HCT116 (cell line): ENCODE measurements at regions not wholly inside any gene's neighbourhood (a gene's known extent, or its start where the extent isn't known, plus 50 kb on each side); places are given as distances from the start of the nearest gene placed in this dataset.

Experiments
- ATAC-seq: fragments of 200-7000 bp; cut with Tn5 transposase; 2 replicates; pipeline ENCODE4 v1.9.1; 2020; ENCODE audit warnings: mild to moderate bottlenecking, moderate library complexity
- BruUV-seq: library from RNA; stranded (reverse); fragments of 400-500 nt; replicated peaks from 2 replicates; lab custom pipeline; 2021; lab: Mats Ljungman, UMichigan
- CTCF ChIA-PET: fragments of 300-600 bp; sonication (Branson Sonifier 250); formaldehyde crosslinking; loops from one replicate; lab custom pipeline; 2021; ENCODE audit warnings: antibody characterized with exemption; lab: Charles Lee
- POLR2A ChIA-PET: fragments of 300-600, 350-600 bp; sonication (Branson Sonifier 250); formaldehyde crosslinking; loops from one replicate; lab custom pipeline; 2021; ENCODE audit warnings: antibody characterized with exemption; lab: Charles Lee
- RAD21 ChIA-PET, 2 experiments: fragments of 300-600 bp; sonication (Branson Sonifier 250); formaldehyde crosslinking; loops; one replicate each; lab custom pipeline; 2023; ENCODE audit warnings: low total read pairs in 2 of 2; ENCODE audit not compliant: uncharacterized antibody in 2 of 2, unreplicated experiment in 2 of 2, low non-redundant PET in 1 of 2; lab: Charles Lee
- DNase-seq: peaks from one replicate; pipeline ENCODE4 v3.0.0-alpha.2; 2010; ENCODE audit warnings: low read depth, low spot score
- H2AFZ ChIP-seq: fragments of 200-600 bp; shearing (Covaris generic), sonication (generic); 2 replicates; pipeline ENCODE4 v1.6.1; 2017; ENCODE audit warnings: low read depth, mixed run types, mixed read lengths, antibody characterized with exemption, low read length; ENCODE audit not compliant: poor library complexity, severe bottlenecking
- H3K27ac ChIP-seq: 2 replicates; pipeline ENCODE4 v1.5.1; 2012; ENCODE audit warnings: low read depth, low read length
- H3K27me3 ChIP-seq: fragments of 200-600 bp; sonication (generic); 2 replicates; pipeline ENCODE4 v1.6.1; 2016; ENCODE audit warnings: mixed run types, low read length, mixed read lengths; ENCODE audit not compliant: insufficient read depth
- H3K36me3 ChIP-seq, 2 experiments: fragments of 200-500 bp in 1 of 2; fragments of 200-600 bp in 1 of 2; sonication (Bioruptor generic) in 1 of 2; sonication (generic) in 1 of 2; 2 replicates each; pipeline versions ENCODE4 v1.5.1 to v1.6.1; 2014 to 2016; ENCODE audit warnings: low read length in 2 of 2, inconsistent platforms in 1 of 2, mixed read lengths in 1 of 2, mixed run types in 1 of 2; ENCODE audit not compliant: insufficient read depth in 2 of 2, control insufficient read depth in 1 of 2
- H3K4me1 ChIP-seq, 2 experiments: fragments of 200-600 bp in 1 of 2; sonication (generic) in 1 of 2; 2 replicates each; pipeline versions ENCODE4 v1.5.1 to v1.6.1; 2012 to 2017; ENCODE audit warnings: low read length in 2 of 2, inconsistent platforms in 1 of 2, mild to moderate bottlenecking in 1 of 2, mixed read lengths in 1 of 2, mixed run types in 1 of 2, moderate library complexity in 1 of 2; ENCODE audit not compliant: insufficient read depth in 2 of 2, control insufficient read depth in 1 of 2
- H3K4me2 ChIP-seq: fragments of 200-600 bp; sonication (generic); 2 replicates; pipeline ENCODE4 v1.6.1; 2017; ENCODE audit warnings: mixed run types, low read length, mixed read lengths
- H3K4me3 ChIP-seq, 2 experiments: fragments of 200-600 bp in 1 of 2; sonication (generic) in 1 of 2; replicated peaks in 1 of 2; 2 replicates each; pipeline ENCODE4 v1.5.1; 2011 to 2016; ENCODE audit warnings: low read length in 2 of 2, control low read depth in 1 of 2, low read depth in 1 of 2, mild to moderate bottlenecking in 1 of 2, mixed read lengths in 1 of 2, mixed run types in 1 of 2
- H3K79me2 ChIP-seq: fragments of 200-600 bp; sonication (generic); 2 replicates; pipeline ENCODE4 v1.6.1; 2017; ENCODE audit warnings: mild to moderate bottlenecking, mixed run types, low read length, moderate library complexity, mixed read lengths; ENCODE audit not compliant: insufficient read depth
- H3K9ac ChIP-seq: fragments of 200-600 bp; sonication (generic); 2 replicates; pipeline ENCODE4 v1.6.1; 2016; ENCODE audit warnings: low read length, mixed read lengths
- H3K9me2 ChIP-seq: fragments of 200-600 bp; sonication (generic), shearing (Covaris generic); 2 replicates; pipeline ENCODE4 v1.6.1; 2017; ENCODE audit warnings: mixed run types, mild to moderate bottlenecking, moderate library complexity; ENCODE audit not compliant: insufficient read depth
- H3K9me3 ChIP-seq, 2 experiments: fragments of 200-500 bp in 1 of 2; fragments of 200-600 bp in 1 of 2; sonication (Bioruptor generic) in 1 of 2; sonication (generic) in 1 of 2; 2 replicates each; pipeline ENCODE4 v1.6.1; 2014 to 2017; ENCODE audit warnings: low read length in 2 of 2, mixed read lengths in 2 of 2, inconsistent platforms in 1 of 2, low read depth in 1 of 2, mild to moderate bottlenecking in 1 of 2, mixed run types in 1 of 2, moderate library complexity in 1 of 2; ENCODE audit not compliant: control insufficient read depth in 1 of 2, insufficient read depth in 1 of 2
- H4K20me1 ChIP-seq: fragments of 200-600 bp; sonication (generic), shearing (Covaris generic); 2 replicates; pipeline ENCODE4 v1.6.1; 2017; ENCODE audit warnings: mixed run types, mild to moderate bottlenecking, moderate library complexity; ENCODE audit not compliant: insufficient read depth
- ATF3 ChIP-seq: IDR thresholded peaks from 2 replicates; pipeline ENCODE4 v1.6.1; 2012
- CBX3 ChIP-seq: IDR thresholded peaks from 2 replicates; pipeline ENCODE4 v1.6.1; 2012; ENCODE audit warnings: low read depth
- CEBPB ChIP-seq: IDR thresholded peaks from 2 replicates; pipeline ENCODE4 v1.6.1; 2012; ENCODE audit warnings: low read depth
- EGR1 ChIP-seq: IDR thresholded peaks from 2 replicates; pipeline ENCODE4 v1.6.1; 2012; ENCODE audit warnings: low read depth
- EZH2 ChIP-seq: fragments of 200-600 bp; sonication (generic); IDR thresholded peaks from 2 replicates; pipeline ENCODE4 v1.6.1; 2017; ENCODE audit warnings: antibody characterized with exemption, mixed run types
- EZH2phosphoT487 ChIP-seq: fragments of 200-600 bp; IDR thresholded peaks from 2 replicates; pipeline ENCODE4 v1.6.1; 2018; ENCODE audit warnings: antibody characterized with exemption, borderline replicate concordance
- FOSL1 ChIP-seq: IDR thresholded peaks from 2 replicates; pipeline ENCODE4 v1.6.1; 2012; ENCODE audit warnings: low read depth
- JUND ChIP-seq: IDR thresholded peaks from 2 replicates; pipeline ENCODE4 v1.6.1; 2012
- MAX ChIP-seq: IDR thresholded peaks from 2 replicates; pipeline ENCODE4 v1.6.1; 2012
- POLR2A ChIP-seq: IDR thresholded peaks from 2 replicates; pipeline ENCODE4 v1.7.0; 2011; ENCODE audit warnings: borderline replicate concordance; ENCODE audit not compliant: insufficient read depth, insufficient read length; ENCODE audit errors: extremely low read depth
- POLR2AphosphoS5 ChIP-seq: IDR thresholded peaks from 2 replicates; pipeline ENCODE4 v1.6.1; 2011; ENCODE audit warnings: mild to moderate bottlenecking, low read depth, low read length, moderate library complexity
- REST ChIP-seq: IDR thresholded peaks from 2 replicates; pipeline ENCODE4 v1.6.1; 2012; ENCODE audit warnings: low read depth
- SIN3A ChIP-seq: IDR thresholded peaks from 2 replicates; pipeline ENCODE4 v1.6.1; 2012; ENCODE audit warnings: low read depth
- SRF ChIP-seq: IDR thresholded peaks from 2 replicates; pipeline ENCODE4 v1.6.1; 2012; ENCODE audit warnings: low read depth
- YY1 ChIP-seq: IDR thresholded peaks from 2 replicates; pipeline ENCODE4 v1.6.1; 2011; ENCODE audit warnings: low read length, low read depth, moderate library complexity, mild to moderate bottlenecking; ENCODE audit not compliant: insufficient replicate concordance; ENCODE audit errors: extremely low read depth
- ZFX ChIP-seq: fragments of 450-650 bp; IDR thresholded peaks from 2 replicates; pipeline ENCODE4 v1.6.1; 2017
- ZNF274 ChIP-seq: fragments of 200-500 bp; sonication (Bioruptor generic); IDR thresholded peaks from 2 replicates; pipeline ENCODE4 v1.6.1; 2014; ENCODE audit warnings: mild to moderate bottlenecking, low read depth, low read length, inconsistent platforms
- intact Hi-C: fragments of 100-400 bp; cut with micrococcal nuclease; formaldehyde crosslinking; loops from 2 replicates; pipeline ENCODE4 v1.10.0; 2022

- Histone ChIP-seq H3K9me2 (no peaks in the 10 kb centered on the region), H3K27me3 (no peaks in the 10 kb centered on the region), H3K9me3 (peaks cover 8 to 11% of the 10 kb centered on the region in 2 experiments; a peak in 3 of 4 replicates), H2AFZ (no peak overlapping the region), H3K36me3 (no peaks in the 10 kb centered on the region), H3K4me3 (no peak overlapping the region), H3K4me2 (no peak overlapping the region), H3K9ac (no peak overlapping the region), H3K79me2 (no peaks in the 10 kb centered on the region), H3K27ac (no peak overlapping the region), H4K20me1 (no peaks in the 10 kb centered on the region), H3K4me1 (no peaks in the 10 kb centered on the region)
- RAD21 ChIA-PET: no interaction called here
- ATAC-seq: no peak
- POLR2A ChIA-PET: no interaction called here
- TF ChIP-seq EGR1: no peak
- intact Hi-C loops: no loop called here
- no peak for DNase-seq
- CTCF ChIA-PET: no interaction called here
- BruUV-seq: no TSS peak
These were observed 379.2 kb downstream of the CDH11 start for GRCh38 chr16:64742455-64743223.

GRCh38 chr16:64740261-64740660, 381.6 kb downstream of the CDH11 start:
- DNase-seq: no peak
- Histone ChIP-seq H3K4me1 (no peaks in the 10 kb centered on the region), H3K4me3 (no peak overlapping the region), H3K9ac (no peak overlapping the region), H3K9me2 (no peaks in the 10 kb centered on the region), H3K27me3 (no peaks in the 10 kb centered on the region), H3K9me3 (peaks cover 8 to 27% of the 10 kb centered on the region in 2 experiments; a peak in 3 of 4 replicates), H3K36me3 (no peaks in the 10 kb centered on the region), H2AFZ (no peak overlapping the region), H3K27ac (no peak overlapping the region), H4K20me1 (no peaks in the 10 kb centered on the region), H3K4me2 (no peak overlapping the region), H3K79me2 (no peaks in the 10 kb centered on the region)
- no peak for ATAC-seq
- no peak for TF ChIP-seq ZFX
- TF ChIP-seq SRF: no peak
- no peak for TF ChIP-seq YY1
- TF ChIP-seq MAX: no peak
- no peak for TF ChIP-seq EGR1
- TF ChIP-seq CEBPB: no peak
- TF ChIP-seq ZNF274: no peak
- no peak for TF ChIP-seq FOSL1
- TF ChIP-seq EZH2: no peak
- no peak for TF ChIP-seq EZH2phosphoT487
- TF ChIP-seq SIN3A: no peak
- TF ChIP-seq ATF3: no peak
- TF ChIP-seq JUND: no peak
- no peak for TF ChIP-seq POLR2A
- no peak for TF ChIP-seq CBX3
- TF ChIP-seq POLR2AphosphoS5: no peak
- TF ChIP-seq REST: no peak
- ChIA-PET CTCF (no interaction called here), POLR2A (no interaction called here), RAD21 (no interaction called here)
- intact Hi-C loops: no loop called here
- no TSS peak for BruUV-seq
